Parathyroid adenoma (tissue), 2 donors: ENCODE measurements at regions not wholly inside any gene's neighbourhood (a gene's known extent, or its start where the extent isn't known, plus 50 kb on each side); places are given as distances from the start of the nearest gene placed in this dataset.
"Not testable (repeated sequence)": the region's sequence is repeated elsewhere in the genome, so short reads cannot be mapped to it uniquely, and the experiment has no call there.

ENCODE experiments used
- H2AFZ ChIP-seq: fragments of 300-600 bp; sonication (generic); one replicate; pipeline ENCODE4 v1.7.0; 2017; ENCODE audit warnings: antibody characterized with exemption, mild to moderate bottlenecking
- H3K27ac ChIP-seq: fragments of 300-600 bp; sonication (generic); one replicate; pipeline ENCODE4 v1.7.0; 2017
- H3K27me3 ChIP-seq: fragments of 300-600 bp; sonication (generic); one replicate; pipeline ENCODE4 v1.7.0; 2017; ENCODE audit warnings: low read length; ENCODE audit not compliant: control insufficient read depth, insufficient read depth
- H3K36me3 ChIP-seq: fragments of 300-600 bp; sonication (generic); one replicate; pipeline ENCODE4 v1.7.0; 2017; ENCODE audit warnings: low read length; ENCODE audit not compliant: control insufficient read depth, insufficient read depth
- H3K4me1 ChIP-seq: fragments of 300-600 bp; sonication (generic); one replicate; pipeline ENCODE4 v1.7.0; 2017; ENCODE audit warnings: control low read depth
- H3K4me2 ChIP-seq: fragments of 300-600 bp; sonication (generic); one replicate; pipeline ENCODE4 v1.7.0; 2017; ENCODE audit warnings: low read length
- H3K4me3 ChIP-seq: fragments of 300-600 bp; sonication (generic); one replicate; pipeline ENCODE4 v1.7.0; 2017; ENCODE audit warnings: low read depth, low read length
- H3K79me2 ChIP-seq: fragments of 300-600 bp; sonication (generic); one replicate; pipeline ENCODE4 v1.7.0; 2017; ENCODE audit warnings: control low read depth
- H3K9ac ChIP-seq: fragments of 300-600 bp; sonication (generic); one replicate; pipeline ENCODE4 v1.7.0; 2017; ENCODE audit warnings: mild to moderate bottlenecking
- H3K9me3 ChIP-seq: fragments of 300-600 bp; sonication (generic); one replicate; pipeline ENCODE4 v1.7.0; 2017; ENCODE audit warnings: low read length; ENCODE audit not compliant: control insufficient read depth
- CTCF ChIP-seq: fragments of 300-600 bp; sonication (generic); IDR thresholded peaks from one replicate; pipeline ENCODE4 v1.7.0; 2017; ENCODE audit warnings: antibody characterized with exemption, mild to moderate bottlenecking
- donor health status: primary hyperparathyroidism.

- Histone ChIP-seq H3K9me3 (no peaks in the 10 kb centered on the region), H3K79me2 (no peaks in the 10 kb centered on the region), H2AFZ (no peak overlapping the region), H3K27ac (no peak overlapping the region), H3K27me3 (no peaks in the 10 kb centered on the region), H3K9ac (no peak overlapping the region), H3K36me3 (no peaks in the 10 kb centered on the region), H3K4me1 (no peaks in the 10 kb centered on the region), H3K4me2 (no peak overlapping the region), H3K4me3 (no peak overlapping the region)
- TF ChIP-seq CTCF: no peak
Measured at GRCh38 chr20:26276554-26277210, 580.0 kb upstream of the ZNF337 start.

GRCh38 chr20:26268762-26269161 is 572.1 kb upstream of the ZNF337 start:
- not testable (repeated sequence) for H3K36me3 ChIP-seq, H3K79me2 ChIP-seq, H2AFZ ChIP-seq, H3K27ac ChIP-seq, H3K9me3 ChIP-seq, H3K27me3 ChIP-seq, H3K4me3 ChIP-seq, H3K4me2 ChIP-seq, H3K4me1 ChIP-seq, H3K9ac ChIP-seq

GRCh38 chr20:26260925-26261324 is 564.3 kb upstream of the ZNF337 start:
- not testable (repeated sequence) for H3K4me1 ChIP-seq, H2AFZ ChIP-seq, H3K9ac ChIP-seq

GRCh38 chr20:26252311-26252975 is 555.8 kb upstream of the ZNF337 start:
- H3K4me2 ChIP-seq, H3K36me3 ChIP-seq, H3K27ac ChIP-seq, H3K4me1 ChIP-seq, H3K9me3 ChIP-seq, H3K27me3 ChIP-seq, H2AFZ ChIP-seq, H3K79me2 ChIP-seq, H3K9ac ChIP-seq, H3K4me3 ChIP-seq: not testable (repeated sequence)

More at GRCh38 chr20:26260925-26261324, 564.3 kb upstream of the ZNF337 start:
- not testable (repeated sequence) for H3K4me2 ChIP-seq, H3K36me3 ChIP-seq, H3K9me3 ChIP-seq, H3K79me2 ChIP-seq, H3K27me3 ChIP-seq, H3K4me3 ChIP-seq, H3K27ac ChIP-seq

- H3K79me2 ChIP-seq, H3K4me3 ChIP-seq, H3K36me3 ChIP-seq, H2AFZ ChIP-seq, H3K4me2 ChIP-seq, H3K9ac ChIP-seq, H3K4me1 ChIP-seq, H3K27ac ChIP-seq, H3K9me3 ChIP-seq, H3K27me3 ChIP-seq: not testable (repeated sequence)
Measured at GRCh38 chr20:26251376-26251775, 554.7 kb upstream of the ZNF337 start.

- H3K27ac ChIP-seq, H3K9me3 ChIP-seq, H3K9ac ChIP-seq, H3K4me2 ChIP-seq, H3K36me3 ChIP-seq, H3K4me3 ChIP-seq, H3K79me2 ChIP-seq, H3K4me1 ChIP-seq, H3K27me3 ChIP-seq, H2AFZ ChIP-seq: not testable (repeated sequence)
Measured at GRCh38 chr20:26250249-26251114, 553.8 kb upstream of the ZNF337 start.

- Histone ChIP-seq H3K79me2 (no peaks in the 10 kb centered on the region), H3K36me3 (no peaks in the 10 kb centered on the region), H3K27ac (no peak overlapping the region), H3K4me3 (no peak overlapping the region), H2AFZ (no peak overlapping the region), H3K9ac (no peak overlapping the region), H3K27me3 (no peaks in the 10 kb centered on the region), H3K4me2 (no peak overlapping the region), H3K4me1 (no peaks in the 10 kb centered on the region), H3K9me3 (no peaks in the 10 kb centered on the region)
- TF ChIP-seq CTCF: no peak
Measured at GRCh38 chr20:26243731-26244130, 547.1 kb upstream of the ZNF337 start.

- not testable (repeated sequence) for H3K9me3 ChIP-seq, H3K4me2 ChIP-seq, H3K4me1 ChIP-seq, H2AFZ ChIP-seq, H3K4me3 ChIP-seq, H3K27ac ChIP-seq, H3K79me2 ChIP-seq, H3K36me3 ChIP-seq, H3K9ac ChIP-seq, H3K27me3 ChIP-seq
Measured at GRCh38 chr20:26220609-26221008, 524.0 kb upstream of the ZNF337 start.

- not testable (repeated sequence) for H3K79me2 ChIP-seq, H3K27ac ChIP-seq, H3K4me2 ChIP-seq, H3K4me1 ChIP-seq, H3K9me3 ChIP-seq, H2AFZ ChIP-seq, H3K4me3 ChIP-seq, H3K9ac ChIP-seq, H3K27me3 ChIP-seq, H3K36me3 ChIP-seq
Measured at GRCh38 chr20:26219546-26219945, 522.9 kb upstream of the ZNF337 start.
